SKM-1 (cell line): ENCODE measurements at regions not wholly inside any gene's neighbourhood (a gene's known extent, or its start where the extent isn't known, plus 50 kb on each side); places are given as distances from the start of the nearest gene placed in this dataset.

Experiments used
- DNase-seq: peaks from one replicate; lab custom pipeline; 2025; ENCODE audit not compliant: unreplicated experiment; lab: John Stamatoyannopoulos, UW

DNA sequence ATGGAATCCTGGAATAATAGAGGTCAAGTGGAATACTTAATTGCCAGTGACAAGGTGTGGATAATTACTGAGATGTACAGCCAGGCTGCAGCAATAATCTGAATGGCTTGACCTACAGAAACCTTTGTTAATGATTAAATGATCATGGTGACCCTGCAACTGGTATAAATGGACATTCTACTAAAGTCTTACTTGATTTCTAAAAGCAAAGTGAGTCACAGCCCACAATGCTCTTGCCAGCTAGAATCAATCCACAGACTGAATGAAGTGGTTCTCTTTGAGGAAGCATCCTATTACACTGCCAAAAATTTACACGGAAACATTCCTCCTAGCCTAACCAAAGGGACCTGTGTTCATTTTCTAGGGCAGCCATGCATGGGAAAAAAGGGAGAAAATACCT, 518.5 kb downstream of the SOX5 start:
- no peak for DNase-seq

GRCh38 chr12:23433121-23433520, 516.3 kb downstream of the SOX5 start:
- DNase-seq, result no peak

DNA sequence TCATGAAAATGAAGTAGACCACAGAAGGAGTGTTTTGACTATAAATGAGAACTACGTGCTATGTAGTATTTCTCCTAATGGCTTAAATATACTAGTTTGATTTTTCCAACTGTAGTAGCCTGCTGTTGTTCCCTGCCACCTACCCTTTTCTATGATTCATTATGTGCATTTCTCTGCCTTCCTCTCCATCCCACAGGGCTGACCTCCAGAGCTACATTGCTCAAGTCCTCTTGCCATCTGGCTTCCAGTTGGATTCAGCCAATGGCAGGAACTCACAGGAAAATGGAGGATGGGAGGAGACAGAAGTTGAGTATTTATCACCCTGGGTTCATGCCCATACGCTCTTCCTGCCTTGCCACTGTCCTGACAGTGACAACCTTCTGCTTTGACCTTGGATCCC, 515.3 kb downstream of the SOX5 start:
- no peak for DNase-seq

DNA sequence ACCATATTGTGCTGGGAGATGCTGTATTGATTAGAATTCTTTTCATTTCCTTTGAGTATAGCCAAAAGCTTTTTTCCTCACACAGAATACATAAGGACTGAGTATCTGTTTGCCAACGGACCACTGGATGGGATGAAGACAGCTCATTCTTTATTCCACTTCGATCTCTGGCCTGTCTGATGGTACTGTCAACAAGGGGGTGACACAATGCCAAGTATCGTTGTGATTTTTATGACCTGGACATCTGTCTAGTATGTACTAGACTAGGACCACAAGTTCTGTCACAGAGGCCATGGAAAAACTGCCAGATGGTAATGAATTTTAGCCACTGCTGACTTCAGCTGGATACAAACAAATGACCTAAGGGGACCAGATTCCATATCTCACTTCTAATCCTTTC, 502.7 kb downstream of the SOX5 start:
- no peak for DNase-seq

GRCh38 chr12:23450810-23451209, 498.7 kb downstream of the SOX5 start:
- DNase-seq, result no peak

GRCh38 chr12:23455283-23455682, 494.2 kb downstream of the SOX5 start:
- no peak for DNase-seq

DNA sequence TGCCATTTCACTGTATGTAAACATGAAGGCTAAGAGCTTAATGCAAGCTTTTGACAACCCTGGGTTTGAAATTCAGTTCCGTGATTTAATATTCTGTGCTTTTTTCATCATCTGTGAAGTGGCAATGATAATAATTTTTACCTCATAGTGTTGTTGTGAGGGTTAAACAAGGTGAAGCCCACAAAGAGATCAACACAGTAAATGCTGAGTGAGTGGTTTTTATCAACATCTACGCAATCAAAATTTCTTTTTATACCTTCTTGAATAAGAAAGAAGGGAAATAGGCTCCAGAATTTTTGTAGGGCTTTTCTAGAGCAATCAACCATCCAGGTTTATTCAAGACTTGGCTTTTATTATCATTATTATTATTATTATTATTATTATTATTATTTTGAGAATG, 490.8 kb downstream of the SOX5 start:
- DNase-seq, result no peak

GRCh38 chr12:23462546-23462945, 486.9 kb downstream of the SOX5 start:
- no peak for DNase-seq

GRCh38 chr12:23463172-23463571, 486.3 kb downstream of the SOX5 start:
- DNase-seq, result no peak

- no peak for DNase-seq
Observed at GRCh38 chr12:23464241-23464812, 485.1 kb downstream of the SOX5 start.

DNA sequence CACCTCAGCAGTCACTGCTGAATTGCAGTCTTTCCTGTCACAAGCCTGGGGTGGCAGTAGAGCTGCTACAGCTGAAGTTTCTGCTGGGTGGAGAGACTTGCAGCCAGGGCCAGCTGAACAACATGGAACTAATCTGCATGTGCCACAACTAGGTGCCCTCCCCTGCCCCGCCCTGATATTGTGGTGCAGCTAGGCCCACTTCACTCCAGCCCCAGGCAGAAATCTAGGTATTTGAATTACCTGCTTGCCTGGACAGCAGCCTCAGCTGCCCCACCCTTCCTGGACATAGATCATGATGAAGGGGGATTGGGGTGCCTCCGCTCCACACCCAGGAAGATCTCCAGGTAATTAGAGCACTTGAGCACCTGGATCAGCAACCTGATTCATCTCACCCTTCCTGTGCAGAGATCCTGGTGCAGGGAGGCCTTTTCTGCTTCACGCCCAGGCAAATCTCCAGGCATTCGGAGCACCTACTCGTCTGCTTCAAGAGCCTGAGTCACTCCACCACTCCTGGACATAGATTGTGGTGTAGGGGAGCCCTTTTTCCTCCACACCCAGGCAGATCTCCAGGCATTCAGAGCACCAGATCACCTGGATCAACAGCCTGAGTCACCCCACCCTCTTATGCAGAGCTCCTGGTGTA, 477.0 kb downstream of the SOX5 start:
- DNase-seq, result no peak

- DNase-seq, result no peak
Observed at GRCh38 chr12:23473071-23473470, 476.4 kb downstream of the SOX5 start.

GRCh38 chr12:23474438-23474976, 475.0 kb downstream of the SOX5 start:
- DNase-seq, result no peak
